Lung microvascular endothelial cell (primary cell): ENCODE measurements at regions not wholly inside any gene's neighbourhood (a gene's known extent, or its start where the extent isn't known, plus 50 kb on each side); places are given as distances from the start of the nearest gene placed in this dataset.

ENCODE experiments used
- DNase-seq, 2 donors: peaks; one replicate each; pipeline versions ENCODE4 v3.0.0 to v3.0.0-alpha.2; 2010; ENCODE audit warnings: low read depth in 2 of 2

GRCh38 chr1:59141267-59141863 is 155.5 kb upstream of the FGGY start:
- DNase-seq: peak in 1 of 2 donors; percentile 15

- no peak for DNase-seq
Observed at GRCh38 chr1:59142311-59143132, 154.4 kb upstream of the FGGY start.

DNA sequence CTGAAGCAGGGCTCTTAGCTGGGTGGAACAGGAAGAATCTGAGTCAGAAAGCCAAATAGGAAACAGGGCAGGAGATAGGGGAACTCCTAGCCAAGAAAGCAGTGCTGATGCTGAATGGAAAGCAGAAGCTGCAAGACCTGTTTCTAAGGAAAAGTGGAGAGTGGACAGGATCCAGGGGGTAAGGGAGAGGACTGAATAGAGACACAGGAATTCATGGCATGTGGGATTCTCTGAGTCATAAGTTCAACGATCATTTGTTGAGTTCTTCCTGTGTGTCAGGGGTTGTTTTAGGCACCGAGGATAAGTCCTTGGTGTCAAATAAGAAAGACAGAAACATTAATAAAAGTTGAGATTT is 153.8 kb upstream of the FGGY start:
- DNase-seq: peak; percentile 51 to 97

DNA sequence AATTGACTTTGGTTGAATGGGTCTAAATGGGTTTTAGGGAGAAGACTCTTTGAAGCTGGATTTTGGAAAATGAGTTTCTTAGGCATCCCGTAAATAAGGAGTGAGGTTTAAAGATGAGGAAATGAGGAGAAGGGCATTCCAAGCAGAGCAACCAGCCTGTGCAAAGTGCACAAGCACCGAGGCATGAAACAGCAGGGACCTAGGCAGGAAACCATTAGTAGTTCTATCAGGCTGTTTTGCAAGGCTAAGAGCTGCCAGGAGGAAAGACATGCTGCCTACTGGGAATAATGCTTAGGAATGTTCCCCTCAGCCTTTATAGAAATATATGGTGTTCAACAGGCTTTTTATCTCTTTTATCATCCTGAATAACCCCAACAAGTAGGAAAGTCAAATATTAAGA is 153.1 kb upstream of the FGGY start:
- peak; percentile 51 to 59 for DNase-seq

DNA sequence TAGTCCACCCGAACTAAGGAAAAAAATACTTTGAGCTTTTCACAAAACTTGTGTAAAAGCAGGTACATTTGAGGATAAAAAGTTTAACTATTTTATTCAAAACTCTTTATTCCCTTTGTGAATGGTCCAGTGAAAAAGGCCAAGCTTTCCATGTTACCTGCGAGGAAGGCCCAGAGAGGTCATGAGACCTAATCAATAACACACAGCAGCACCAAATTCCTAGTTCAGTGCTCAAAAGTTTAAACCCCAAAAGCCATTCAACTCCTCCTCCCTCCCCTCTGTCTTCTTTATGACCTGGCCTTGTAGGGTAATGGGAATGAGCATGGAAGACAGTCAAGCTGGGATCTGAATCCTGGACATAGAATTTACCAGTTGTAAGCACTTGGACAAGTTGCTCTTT is 151.9 kb upstream of the FGGY start:
- no peak for DNase-seq

- DNase-seq: no peak
Observed at GRCh38 chr1:59146056-59146455, 150.8 kb upstream of the FGGY start.

- DNase-seq: peak; percentile 62 to 68
Observed at GRCh38 chr1:59146651-59147358, 150.1 kb upstream of the FGGY start.

DNA sequence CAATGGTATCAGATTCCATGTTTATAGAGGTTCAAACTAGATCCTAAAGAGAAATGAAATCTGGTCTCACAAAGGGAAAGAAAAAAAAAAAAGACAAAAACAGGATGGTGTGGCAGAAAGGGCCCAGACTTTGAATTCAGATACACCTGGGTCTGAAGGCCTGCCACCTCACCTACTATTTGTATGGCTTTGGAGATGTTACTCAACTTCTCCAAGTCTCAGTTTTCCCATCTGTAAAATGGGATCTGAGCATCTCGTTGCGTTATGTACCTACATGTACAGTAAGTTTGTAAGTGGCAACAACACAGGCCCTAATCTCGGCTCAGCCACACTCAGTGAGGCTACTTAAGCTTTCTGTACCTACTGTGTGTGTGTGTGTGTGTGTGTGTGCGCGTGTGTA is 147.5 kb upstream of the FGGY start:
- no peak for DNase-seq

DNA sequence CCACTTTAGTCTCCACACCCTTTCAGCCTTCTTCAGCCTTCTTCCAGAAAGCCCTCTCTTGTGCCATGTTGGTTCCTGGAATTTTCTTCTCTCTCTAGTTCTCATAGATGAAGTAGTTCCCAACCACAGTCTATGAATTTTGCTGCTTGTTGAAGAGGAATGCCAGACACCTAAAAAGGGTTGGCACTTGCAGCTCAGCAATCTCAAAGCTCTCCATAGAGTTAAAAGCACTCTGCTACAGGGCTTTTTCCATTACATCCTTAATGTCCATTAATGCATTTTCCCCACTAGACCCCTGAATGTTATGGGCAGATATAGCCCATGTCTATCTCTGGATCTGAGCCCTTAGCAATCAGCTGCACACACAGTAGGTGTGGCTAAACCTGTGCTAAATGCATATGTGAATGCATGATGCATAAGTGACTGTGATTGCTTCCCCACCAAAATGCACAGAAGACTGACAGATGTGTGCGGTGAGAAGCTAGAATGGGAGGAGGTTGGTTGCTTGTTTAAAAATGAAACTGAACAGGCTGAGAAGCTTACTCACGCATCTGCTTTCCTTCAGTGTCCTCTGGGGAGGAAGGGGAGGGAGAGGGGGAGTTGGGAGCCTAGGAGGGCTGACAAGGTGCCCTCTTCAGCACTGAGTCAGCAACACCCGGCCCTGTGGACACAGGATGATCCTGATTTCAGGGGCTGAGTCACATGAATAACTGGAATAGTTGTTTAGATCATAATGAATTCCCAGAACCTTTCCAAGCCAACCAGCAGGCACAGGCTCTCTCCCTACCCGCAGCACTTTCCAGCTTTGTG is 146.1 kb upstream of the FGGY start:
- peak; percentile 79 to 98 for DNase-seq

DNA sequence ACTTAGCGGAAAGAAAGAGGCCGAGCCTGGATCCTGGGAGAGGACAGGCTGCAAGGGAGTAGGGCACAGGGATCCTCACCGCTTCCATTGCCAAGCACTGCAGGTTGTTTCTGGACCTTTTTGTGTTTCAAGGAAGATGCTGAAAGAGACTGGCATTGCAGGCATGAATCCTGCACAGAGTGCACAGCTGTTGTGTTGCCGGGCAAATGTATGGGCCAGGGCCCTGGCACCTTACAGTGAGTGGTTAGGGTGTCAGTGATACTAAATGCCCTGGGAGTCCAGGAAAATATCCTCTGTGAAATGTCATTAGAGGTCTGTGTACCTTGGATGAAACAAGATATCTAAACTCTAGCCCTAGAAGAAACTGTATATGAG is 145.5 kb upstream of the FGGY start:
- no peak for DNase-seq

DNA sequence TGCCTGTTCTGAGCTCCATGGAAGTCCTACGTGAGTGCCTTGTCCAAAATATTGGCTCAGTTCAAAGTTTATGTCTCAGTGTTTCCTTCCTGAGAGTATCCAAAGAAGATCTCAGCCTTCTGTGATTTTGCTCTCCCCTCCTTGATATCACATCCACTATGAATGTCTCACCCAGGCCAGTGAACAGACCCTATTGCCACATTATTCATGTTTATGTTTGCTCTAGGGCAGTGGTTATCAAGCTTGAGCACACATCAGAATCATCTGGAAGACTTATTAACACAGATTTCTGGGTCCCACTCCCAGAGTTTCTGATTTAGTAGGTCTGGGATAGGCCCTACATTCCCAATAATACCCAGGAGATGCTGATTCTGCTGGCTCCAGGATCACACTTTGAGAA is 145.0 kb upstream of the FGGY start:
- peak in 1 of 2 donors; percentile 34 for DNase-seq

DNA sequence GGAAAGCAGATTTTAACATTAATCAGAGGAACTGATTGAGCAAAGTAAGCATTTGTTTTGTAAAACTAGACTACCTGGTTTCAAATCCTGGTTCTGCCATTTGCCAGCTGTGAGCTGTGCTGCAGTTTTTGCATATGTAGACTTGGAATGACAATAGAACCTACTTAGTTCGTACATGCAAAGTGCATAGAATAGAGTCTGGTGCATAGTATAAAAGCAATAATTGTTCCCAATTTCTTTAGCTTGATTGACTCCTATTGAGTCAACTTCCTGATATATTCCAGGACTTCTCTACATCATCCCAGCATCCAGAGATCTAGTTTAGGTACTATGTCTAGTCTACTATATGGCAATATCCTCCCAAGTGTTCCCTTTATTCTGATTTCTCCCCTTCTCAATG is 144.4 kb upstream of the FGGY start:
- DNase-seq: no peak

GRCh38 chr1:59154401-59154800 is 142.5 kb upstream of the FGGY start:
- DNase-seq: no peak

DNA sequence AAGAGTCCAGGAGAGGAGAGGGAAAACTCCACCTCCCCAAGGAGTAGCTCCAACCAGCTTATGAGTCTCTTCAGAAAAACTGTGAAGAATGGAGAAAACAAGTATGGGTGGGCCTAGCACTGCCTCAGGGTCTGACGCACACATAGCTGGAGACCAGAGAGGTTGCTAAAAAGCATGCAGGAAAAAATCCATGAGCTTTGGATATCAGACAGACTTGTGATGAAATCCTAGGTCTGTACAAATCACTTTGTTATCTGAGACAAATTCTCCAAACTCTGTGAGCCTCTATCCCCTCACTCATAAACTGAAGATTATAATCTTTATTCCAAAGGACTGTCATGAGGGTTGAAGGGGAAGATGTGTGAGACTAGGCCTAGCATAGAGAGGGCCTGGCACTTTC is 141.5 kb upstream of the FGGY start:
- no peak for DNase-seq

- peak in 1 of 2 donors; percentile 26 for DNase-seq
Observed at GRCh38 chr1:59156051-59156450, 140.8 kb upstream of the FGGY start.

DNA sequence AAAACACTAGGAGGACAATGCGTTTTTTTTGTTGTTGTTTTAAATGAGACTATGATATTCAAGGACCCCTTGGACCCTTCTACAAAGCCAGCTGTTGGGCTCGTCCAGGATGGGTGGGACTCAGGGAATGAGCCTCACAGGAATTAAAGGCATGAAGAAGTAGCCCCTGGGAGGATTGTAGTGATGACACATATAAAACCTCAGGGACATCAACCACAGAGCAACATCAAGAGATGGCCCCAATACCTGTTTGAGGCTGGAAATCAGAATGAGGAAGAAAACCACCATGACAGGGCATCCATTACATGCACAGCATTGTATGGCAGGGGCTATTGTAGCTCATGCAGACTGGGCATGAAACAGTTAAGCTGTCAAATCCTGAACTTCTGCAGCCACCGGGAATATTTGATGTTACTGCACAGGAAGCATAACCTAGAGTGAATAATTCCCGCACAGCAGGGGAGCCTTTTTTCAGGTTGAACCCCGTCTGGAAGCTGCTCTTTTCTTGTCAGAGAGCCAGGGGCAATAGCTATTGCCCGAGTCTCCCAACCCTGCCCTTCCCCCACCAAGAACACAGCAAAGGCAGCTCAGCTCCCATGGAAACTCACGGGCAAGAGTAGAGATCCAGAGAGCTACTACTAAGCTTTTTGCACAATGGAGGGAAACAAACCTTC is 140.2 kb upstream of the FGGY start:
- DNase-seq: peak; percentile 59 to 92

DNA sequence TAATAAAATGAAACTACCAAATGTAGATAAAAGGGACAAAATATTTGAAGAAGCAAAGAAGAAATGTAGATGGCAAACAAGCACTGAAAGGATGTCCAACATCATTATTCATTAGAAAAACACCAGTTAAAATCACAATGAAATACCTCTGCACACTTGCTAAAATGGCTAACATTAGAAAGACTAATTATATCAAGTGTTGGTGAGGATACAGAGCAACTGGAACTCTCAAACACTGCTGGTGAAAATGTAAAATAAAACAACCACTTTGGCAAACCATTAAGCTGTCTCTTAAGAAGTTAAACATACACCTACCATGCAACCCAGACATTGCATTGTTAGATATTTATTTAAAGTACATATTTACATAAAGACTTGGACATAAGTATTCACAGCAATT is 138.6 kb upstream of the FGGY start:
- DNase-seq: no peak

DNA sequence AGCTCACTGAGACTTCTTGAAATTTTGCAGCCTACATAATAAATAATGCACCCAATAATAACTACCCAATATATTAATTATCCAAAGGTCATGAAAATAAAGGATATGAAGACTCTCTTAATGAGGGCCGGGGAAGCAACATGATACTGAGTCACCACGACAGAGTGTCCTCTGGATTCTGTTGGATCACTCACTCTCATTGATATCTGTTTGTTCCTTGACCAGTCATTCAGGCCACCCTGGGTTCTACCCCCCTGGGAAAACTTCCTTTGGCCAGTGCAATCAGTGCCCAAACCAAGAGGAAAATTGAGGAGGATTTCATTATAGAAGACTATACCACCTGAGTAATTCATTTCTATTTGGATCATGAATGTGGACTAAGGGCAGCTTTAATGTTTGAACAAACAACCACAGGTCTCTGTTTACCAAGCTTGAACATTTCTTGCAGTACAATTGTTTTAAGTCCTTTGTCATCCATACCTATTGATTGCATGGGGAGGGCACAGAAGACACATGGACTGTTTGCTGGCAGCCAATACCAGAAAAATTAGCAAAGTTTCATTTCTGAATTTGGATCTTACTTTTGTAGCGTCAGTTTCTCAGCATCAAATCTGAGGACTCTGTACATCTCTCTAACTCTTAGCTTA is 137.2 kb upstream of the FGGY start:
- DNase-seq: no peak

DNA sequence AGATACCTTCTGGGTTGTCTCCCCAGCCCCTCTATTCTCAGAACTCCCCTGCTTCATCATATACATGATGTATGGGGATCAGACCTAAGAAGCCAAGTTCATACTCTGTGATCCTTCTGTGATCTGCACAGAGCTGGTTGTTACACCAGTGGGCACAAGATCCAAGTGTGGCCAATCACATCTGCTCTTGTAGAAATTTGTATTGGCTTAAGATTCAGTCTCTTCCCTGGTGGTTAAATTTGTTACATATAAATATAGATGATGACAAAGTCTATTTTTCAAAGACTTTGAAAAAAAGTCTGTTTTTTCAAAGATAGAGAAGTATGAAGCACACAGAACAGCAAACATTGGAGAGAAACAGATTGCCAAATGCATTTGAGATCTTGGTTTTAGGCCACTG is 135.8 kb upstream of the FGGY start:
- no peak for DNase-seq

- DNase-seq: no peak
Observed at GRCh38 chr1:59162665-59163064, 134.2 kb upstream of the FGGY start.
